OCI-LY1 (cell line): ENCODE measurements at regions not wholly inside any gene's neighbourhood (a gene's known extent, or its start where the extent isn't known, plus 50 kb on each side); places are given as distances from the start of the nearest gene placed in this dataset.

Experiments used
- H2AFZ ChIP-seq: fragments of 200-600 bp; sonication (generic), shearing (Covaris generic); 2 replicates; pipeline ENCODE4 v1.6.0; 2014; ENCODE audit warnings: antibody characterized with exemption, mild to moderate bottlenecking, low read length
- H3F3A ChIP-seq: fragments of 200-600 bp; sonication (generic), shearing (Covaris generic); 2 replicates; pipeline ENCODE4 v1.6.0; 2014; ENCODE audit warnings: mild to moderate bottlenecking, antibody characterized with exemption, low read length, moderate library complexity; ENCODE audit not compliant: insufficient read depth
- H3K27ac ChIP-seq: fragments of 200-600 bp; sonication (generic); 2 replicates; pipeline ENCODE4 v1.5.1; 2014; ENCODE audit warnings: low read length, mixed run types, mild to moderate bottlenecking, low read depth; ENCODE audit not compliant: poor library complexity, severe bottlenecking
- H3K27me3 ChIP-seq: fragments of 200-600 bp; sonication (generic); 2 replicates; pipeline ENCODE4 v1.6.0; 2014; ENCODE audit warnings: antibody characterized with exemption, mild to moderate bottlenecking, low read length, moderate library complexity; ENCODE audit not compliant: insufficient read depth
- H3K36me3 ChIP-seq: fragments of 200-600 bp; sonication (generic); 2 replicates; pipeline ENCODE4 v1.6.1; 2014; ENCODE audit warnings: mild to moderate bottlenecking, antibody characterized with exemption, low read length, moderate library complexity, mixed read lengths; ENCODE audit not compliant: insufficient read depth
- H3K4me1 ChIP-seq: fragments of 200-600 bp; sonication (generic); 2 replicates; pipeline ENCODE4 v1.5.1; 2014; ENCODE audit warnings: mild to moderate bottlenecking, low read length, moderate library complexity; ENCODE audit not compliant: insufficient read depth, severe bottlenecking
- H3K4me2 ChIP-seq: fragments of 200-600 bp; sonication (generic), shearing (Covaris generic); 2 replicates; pipeline ENCODE4 v1.6.1; 2014; ENCODE audit warnings: low read length
- H3K4me3 ChIP-seq: fragments of 200-600 bp; sonication (generic); 2 replicates; pipeline ENCODE4 v1.5.1; 2014; ENCODE audit warnings: low read length, low read depth, mild to moderate bottlenecking, mixed read lengths; ENCODE audit not compliant: poor library complexity, severe bottlenecking
- H3K79me2 ChIP-seq: fragments of 200-600 bp; shearing (Covaris generic); 2 replicates; pipeline ENCODE4 v1.6.1; 2016; ENCODE audit warnings: mixed run types, low read length, mixed read lengths; ENCODE audit not compliant: insufficient read depth
- H3K9ac ChIP-seq: fragments of 200-600 bp; sonication (generic), shearing (Covaris generic); 2 replicates; pipeline ENCODE4 v1.6.1; 2014; ENCODE audit warnings: mild to moderate bottlenecking, low read length, mixed read lengths
- H3K9me2 ChIP-seq: fragments of 200-600 bp; sonication (generic), shearing (Covaris generic); 2 replicates; pipeline ENCODE4 v1.6.1; 2014; ENCODE audit warnings: low read depth, mild to moderate bottlenecking, low read length, mixed read lengths
- H3K9me3 ChIP-seq: fragments of 200-600 bp; shearing (Covaris generic); 2 replicates; pipeline ENCODE4 v1.6.1; 2014; ENCODE audit warnings: low read length, mixed read lengths
- H4K20me1 ChIP-seq: fragments of 200-600 bp; sonication (generic), shearing (Covaris generic); 2 replicates; pipeline ENCODE4 v1.6.0; 2016; ENCODE audit warnings: mild to moderate bottlenecking, low read length; ENCODE audit not compliant: insufficient read depth
- CTCF ChIP-seq: fragments of 200-600 bp; sonication (generic), shearing (Covaris generic); IDR thresholded peaks from 2 replicates; pipeline ENCODE4 v1.5.1; 2017; ENCODE audit warnings: mild to moderate bottlenecking, antibody characterized with exemption, low read length, moderate library complexity, mixed read lengths
- EZH2 ChIP-seq: fragments of 200-600 bp; sonication (generic), shearing (Covaris generic); IDR thresholded peaks from 2 replicates; pipeline ENCODE4 v1.8.0; 2017; ENCODE audit warnings: borderline replicate concordance, mixed run types, mild to moderate bottlenecking, antibody characterized with exemption, low read length, moderate library complexity, mixed read lengths

- no peaks in the 10 kb centered on the region for H3K27me3 ChIP-seq
- TF ChIP-seq EZH2 (no peak), CTCF (no peak)
- H3K36me3 ChIP-seq = no peaks in the 10 kb centered on the region
- no peak overlapping the region for H3K4me3 ChIP-seq
- no peak overlapping the region for H3K27ac ChIP-seq
- H3K79me2 ChIP-seq = no peaks in the 10 kb centered on the region
- H3K4me1 ChIP-seq = no peaks in the 10 kb centered on the region
- H3K9me3 ChIP-seq = no peaks in the 10 kb centered on the region
- no peaks in the 10 kb centered on the region for H3K9me2 ChIP-seq
- H2AFZ ChIP-seq = no peak overlapping the region
- H3K4me2 ChIP-seq = no peak overlapping the region
- no peaks in the 10 kb centered on the region for H3F3A ChIP-seq
- H3K9ac ChIP-seq = no peak overlapping the region
- H4K20me1 ChIP-seq = no peaks in the 10 kb centered on the region
These were observed 640.4 kb upstream of the ROBO1 start for GRCh38 chr3:80408030-80408721.

DNA sequence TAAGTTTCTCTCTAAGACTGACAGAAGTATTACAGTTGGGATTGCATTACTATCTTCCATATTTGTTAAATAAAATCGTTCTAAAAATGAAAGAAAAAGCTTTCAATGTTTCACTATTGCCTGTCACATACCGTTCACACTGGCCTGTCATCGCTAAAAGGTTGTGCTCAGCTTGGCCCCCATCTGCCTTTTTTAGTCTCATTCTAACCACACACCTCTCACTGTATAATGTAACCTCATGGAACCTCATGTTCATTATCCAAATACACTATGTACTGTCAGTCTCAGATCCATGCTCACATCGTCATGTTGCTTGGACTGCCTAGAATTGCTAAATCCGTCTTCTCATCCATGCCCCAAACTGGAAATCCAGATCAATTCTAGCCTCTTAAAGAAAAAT, 637.8 kb upstream of the ROBO1 start:
- H3K9ac ChIP-seq = no peak overlapping the region
- TF ChIP-seq EZH2 (no peak), CTCF (no peak)
- no peaks in the 10 kb centered on the region for H3K27me3 ChIP-seq
- no peaks in the 10 kb centered on the region for H3K9me3 ChIP-seq
- no peak overlapping the region for H3K4me3 ChIP-seq
- H3K9me2 ChIP-seq = no peaks in the 10 kb centered on the region
- no peaks in the 10 kb centered on the region for H4K20me1 ChIP-seq
- H3K36me3 ChIP-seq = no peaks in the 10 kb centered on the region
- no peaks in the 10 kb centered on the region for H3K79me2 ChIP-seq
- no peak overlapping the region for H3K4me2 ChIP-seq
- H3K27ac ChIP-seq = no peak overlapping the region
- no peaks in the 10 kb centered on the region for H3K4me1 ChIP-seq
- H2AFZ ChIP-seq = no peak overlapping the region
- no peaks in the 10 kb centered on the region for H3F3A ChIP-seq

- Histone ChIP-seq H3K27me3 (no peaks in the 10 kb centered on the region), H3K79me2 (no peaks in the 10 kb centered on the region), H3K9me3 (no peaks in the 10 kb centered on the region), H2AFZ (no peak overlapping the region), H4K20me1 (no peaks in the 10 kb centered on the region), H3K9me2 (no peaks in the 10 kb centered on the region), H3K4me2 (no peak overlapping the region), H3K4me1 (no peaks in the 10 kb centered on the region), H3K27ac (no peak overlapping the region), H3F3A (no peaks in the 10 kb centered on the region), H3K9ac (no peak overlapping the region), H3K36me3 (no peaks in the 10 kb centered on the region), H3K4me3 (no peak overlapping the region)
- TF ChIP-seq EZH2 (no peak), CTCF (no peak)
These were observed 627.2 kb upstream of the ROBO1 start for GRCh38 chr3:80395023-80395422.
